ENCODE measurements at regions not wholly inside any gene's neighbourhood (a gene's known extent, or its start where the extent isn't known, plus 50 kb on each side); places are given as distances from the start of the nearest gene placed in this dataset.

DNA sequence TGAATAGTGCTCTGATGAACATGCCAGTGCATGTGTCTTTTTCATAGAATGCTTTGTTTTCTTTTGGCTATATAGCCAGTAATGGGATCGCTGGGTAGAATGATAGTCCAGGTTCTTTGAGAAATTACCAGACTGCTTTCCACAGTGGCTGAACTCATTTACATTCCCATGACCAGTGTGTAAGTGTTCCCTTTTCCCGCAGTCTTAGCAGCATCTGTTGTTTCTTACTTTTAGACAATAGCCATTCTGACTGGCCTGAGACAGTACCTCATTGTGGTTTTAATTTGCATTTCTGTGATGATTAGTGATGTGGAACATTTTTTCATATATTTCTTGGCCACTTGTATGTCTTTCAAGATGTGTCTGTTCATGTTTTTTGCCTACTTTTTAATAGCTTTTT is 784.5 kb downstream of the USP25 start:
- Histone ChIP-seq H3K4me3 (ENCODE audit: low read depth, low read length) (no peak overlapping the region), H3K9me3 (no peaks in the 10 kb centered on the region; the same call in 1 of the 2 replicates), H3K4me1 (no peaks in the 10 kb centered on the region), H3K27me3 (replicated peaks; ENCODE audit: control insufficient read depth, insufficient read depth, low read length) (no peaks in the 10 kb centered on the region), H3K36me3 (ENCODE audit: control insufficient read depth, insufficient read depth, low read length) (no peaks in the 10 kb centered on the region)
- Mint-ChIP-seq H3K27ac (ENCODE audit: unreplicated experiment) (no peak overlapping the region), H3K27me3 (ENCODE audit: insufficient read depth, unreplicated experiment) (no peaks in the 10 kb centered on the region), H3K4me3 (ENCODE audit: unreplicated experiment) (no peak overlapping the region), H3K4me1 (ENCODE audit: low read depth, unreplicated experiment) (no peaks in the 10 kb centered on the region), H3K36me3 (ENCODE audit: insufficient read depth, unreplicated experiment) (no peaks in the 10 kb centered on the region), H3K9me3 (ENCODE audit: unreplicated experiment) (no peaks in the 10 kb centered on the region)
- TF ChIP-seq, protein P1, sequence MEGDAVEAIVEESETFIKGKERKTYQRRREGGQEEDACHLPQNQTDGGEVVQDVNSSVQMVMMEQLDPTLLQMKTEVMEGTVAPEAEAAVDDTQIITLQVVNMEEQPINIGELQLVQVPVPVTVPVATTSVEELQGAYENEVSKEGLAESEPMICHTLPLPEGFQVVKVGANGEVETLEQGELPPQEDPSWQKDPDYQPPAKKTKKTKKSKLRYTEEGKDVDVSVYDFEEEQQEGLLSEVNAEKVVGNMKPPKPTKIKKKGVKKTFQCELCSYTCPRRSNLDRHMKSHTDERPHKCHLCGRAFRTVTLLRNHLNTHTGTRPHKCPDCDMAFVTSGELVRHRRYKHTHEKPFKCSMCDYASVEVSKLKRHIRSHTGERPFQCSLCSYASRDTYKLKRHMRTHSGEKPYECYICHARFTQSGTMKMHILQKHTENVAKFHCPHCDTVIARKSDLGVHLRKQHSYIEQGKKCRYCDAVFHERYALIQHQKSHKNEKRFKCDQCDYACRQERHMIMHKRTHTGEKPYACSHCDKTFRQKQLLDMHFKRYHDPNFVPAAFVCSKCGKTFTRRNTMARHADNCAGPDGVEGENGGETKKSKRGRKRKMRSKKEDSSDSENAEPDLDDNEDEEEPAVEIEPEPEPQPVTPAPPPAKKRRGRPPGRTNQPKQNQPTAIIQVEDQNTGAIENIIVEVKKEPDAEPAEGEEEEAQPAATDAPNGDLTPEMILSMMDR (IDR thresholded peaks at IDR 0.05; ENCODE audit: insufficient read depth in 1 of 2, low read depth in 1 of 2, low read length in 1 of 2, severe bottlenecking in 1 of 2, unreplicated experiment in 1 of 2), result no peak
- CTCF ChIA-PET, result no interaction called here
- BruUV-seq (replicated peaks), result no TSS peak
- intact Hi-C loops (cut with micrococcal nuclease; ENCODE audit: unreplicated experiment), result no loop called here
- POLR2A ChIA-PET, result no interaction called here
- no peak for DNase-seq

DNA sequence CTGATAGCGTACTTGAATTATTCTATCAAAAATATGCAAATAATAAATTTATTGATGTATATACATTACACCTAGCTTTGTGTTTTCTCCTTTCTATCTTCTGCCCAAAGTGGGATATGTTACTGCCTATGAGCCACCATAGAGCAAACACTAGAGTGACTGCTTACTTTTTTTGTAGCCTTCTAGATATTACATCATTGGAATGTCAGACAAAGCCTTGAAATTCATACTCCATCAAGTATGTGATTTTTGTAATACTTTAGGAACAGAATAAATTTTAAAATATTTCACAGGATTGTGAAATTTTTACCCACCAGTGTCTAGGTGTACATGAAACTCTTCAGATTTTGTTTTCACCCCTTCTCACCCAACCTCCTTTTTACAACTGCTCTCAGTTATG is 787.6 kb downstream of the USP25 start:
- no peak overlapping the region for H3K4me3 ChIP-seq (ENCODE audit: low read depth, low read length)
- intact Hi-C loops (cut with micrococcal nuclease; ENCODE audit: unreplicated experiment), result no loop called here
- POLR2A ChIA-PET, result no interaction called here
- TF ChIP-seq, protein P1 (IDR thresholded peaks at IDR 0.05; ENCODE audit: insufficient read depth in 1 of 2, low read depth in 1 of 2, low read length in 1 of 2, severe bottlenecking in 1 of 2, unreplicated experiment in 1 of 2), result no peak
- Mint-ChIP-seq H3K4me3 (ENCODE audit: unreplicated experiment) (no peak overlapping the region), H3K4me1 (ENCODE audit: low read depth, unreplicated experiment) (no peaks in the 10 kb centered on the region), H3K36me3 (ENCODE audit: insufficient read depth, unreplicated experiment) (no peaks in the 10 kb centered on the region), H3K9me3 (ENCODE audit: unreplicated experiment) (no peaks in the 10 kb centered on the region), H3K27ac (ENCODE audit: unreplicated experiment) (no peak overlapping the region), H3K27me3 (ENCODE audit: insufficient read depth, unreplicated experiment) (no peaks in the 10 kb centered on the region)
- H3K36me3 ChIP-seq (ENCODE audit: control insufficient read depth, insufficient read depth, low read length), result no peaks in the 10 kb centered on the region
- no peak for DNase-seq
- no peaks in the 10 kb centered on the region; the same call in 1 of the 2 replicates for H3K9me3 ChIP-seq
- CTCF ChIA-PET, result no interaction called here
- no TSS peak for BruUV-seq (replicated peaks)
- H3K4me1 ChIP-seq, result no peaks in the 10 kb centered on the region
- no peaks in the 10 kb centered on the region for H3K27me3 ChIP-seq (replicated peaks; ENCODE audit: control insufficient read depth, insufficient read depth, low read length)

DNA sequence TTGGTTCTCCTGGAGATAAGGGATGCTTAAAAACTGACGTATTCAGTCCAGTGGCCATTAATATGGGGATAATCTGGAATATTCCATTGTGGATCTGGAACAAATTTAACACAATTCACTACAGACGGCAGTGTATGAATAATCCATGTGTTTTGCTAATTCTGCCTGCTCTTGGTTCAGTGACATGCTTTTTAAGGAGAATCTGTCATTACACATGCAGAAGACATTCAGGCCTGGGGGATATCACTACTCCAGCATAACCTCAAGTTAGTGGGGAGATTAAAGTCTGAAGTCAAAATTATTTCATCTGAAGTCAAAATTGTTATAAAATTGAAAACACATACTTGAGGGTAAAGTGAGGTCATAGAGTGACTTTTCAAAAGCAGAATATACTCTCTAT is 789.3 kb downstream of the USP25 start:
- CTCF ChIA-PET, result no interaction called here
- Histone ChIP-seq H3K4me3 (ENCODE audit: low read depth, low read length) (no peak overlapping the region), H3K27me3 (replicated peaks; ENCODE audit: control insufficient read depth, insufficient read depth, low read length) (no peaks in the 10 kb centered on the region), H3K36me3 (ENCODE audit: control insufficient read depth, insufficient read depth, low read length) (no peaks in the 10 kb centered on the region), H3K4me1 (no peaks in the 10 kb centered on the region), H3K9me3 (no peaks in the 10 kb centered on the region; the same call in 1 of the 2 replicates)
- H3K9me3 Mint-ChIP-seq (ENCODE audit: unreplicated experiment), result no peaks in the 10 kb centered on the region
- no TSS peak for BruUV-seq (replicated peaks)
- POLR2A ChIA-PET, result no interaction called here
- H3K4me3 Mint-ChIP-seq (ENCODE audit: unreplicated experiment), result no peak overlapping the region
- no peaks in the 10 kb centered on the region for H3K36me3 Mint-ChIP-seq (ENCODE audit: insufficient read depth, unreplicated experiment)
- no peaks in the 10 kb centered on the region for H3K27me3 Mint-ChIP-seq (ENCODE audit: insufficient read depth, unreplicated experiment)
- TF ChIP-seq, protein P1 (IDR thresholded peaks at IDR 0.05; ENCODE audit: insufficient read depth in 1 of 2, low read depth in 1 of 2, low read length in 1 of 2, severe bottlenecking in 1 of 2, unreplicated experiment in 1 of 2), result no peak
- no peak for DNase-seq
- intact Hi-C loops (cut with micrococcal nuclease; ENCODE audit: unreplicated experiment), result no loop called here
- no peak overlapping the region for H3K27ac Mint-ChIP-seq (ENCODE audit: unreplicated experiment)
- no peaks in the 10 kb centered on the region for H3K4me1 Mint-ChIP-seq (ENCODE audit: low read depth, unreplicated experiment)
